IMR-90 (cell line): ENCODE measurements at regions not wholly inside any gene's neighbourhood (a gene's known extent, or its start where the extent isn't known, plus 50 kb on each side); places are given as distances from the start of the nearest gene placed in this dataset.

Source experiments
- ATAC-seq: fragments of 200-7000 bp; cut with Tn5 transposase; 2 replicates; pipeline ENCODE4 v1.9.1; 2020; ENCODE audit warnings: low read depth, mild to moderate bottlenecking, moderate library complexity
- BruUV-seq: library from RNA; stranded (reverse); fragments of 400-500 nt; replicated peaks from 2 replicates; lab custom pipeline; 2021; lab: Mats Ljungman, UMichigan
- CTCF ChIA-PET: fragments of 300-600 bp; formaldehyde crosslinking; extraction: SDS; loops from one replicate; lab custom pipeline; 2021; ENCODE audit warnings: antibody characterized with exemption; lab: Yijun Ruan, JAX
- POLR2A ChIA-PET: fragments of 300-600 bp; sonication (Branson Sonifier 250); formaldehyde crosslinking; loops from one replicate; lab custom pipeline; 2022; ENCODE audit warnings: antibody characterized with exemption; ENCODE audit not compliant: unreplicated experiment; lab: Charles Lee
- DNase-seq: peaks from one replicate; pipeline ENCODE4 v3.0.0; 2013
- H2AFZ ChIP-seq: replicated peaks from 2 replicates; pipeline ENCODE3; 2013; ENCODE audit warnings: low read length, mild to moderate bottlenecking; ENCODE audit not compliant: poor library complexity
- H2AK5ac ChIP-seq: 2 replicates; pipeline ENCODE4 v1.6.1; 2013; ENCODE audit warnings: low read depth, low read length, inconsistent platforms
- H2AK9ac ChIP-seq: replicated peaks from 2 replicates; pipeline ENCODE3; 2013; ENCODE audit warnings: mild to moderate bottlenecking, low read depth, low read length, moderate library complexity; ENCODE audit not compliant: poor library complexity
- H2BK120ac ChIP-seq: 2 replicates; pipeline ENCODE4 v1.6.1; 2013; ENCODE audit warnings: low read depth, low read length, inconsistent platforms
- H2BK15ac ChIP-seq: 3 replicates; pipeline ENCODE4 v1.6.1; 2013; ENCODE audit warnings: low read depth, low read length, inconsistent platforms
- H2BK20ac ChIP-seq: 2 replicates; pipeline ENCODE4 v1.6.1; 2013; ENCODE audit warnings: low read depth, mild to moderate bottlenecking, inconsistent platforms, low read length, moderate library complexity
- H2BK5ac ChIP-seq: 2 replicates; pipeline ENCODE4 v1.6.1; 2013; ENCODE audit warnings: mild to moderate bottlenecking, low read depth, low read length, inconsistent platforms; ENCODE audit not compliant: poor library complexity, severe bottlenecking
- H3K14ac ChIP-seq: replicated peaks from 2 replicates; pipeline ENCODE4 v1.6.1; 2013; ENCODE audit warnings: low read depth, low read length, inconsistent platforms
- H3K18ac ChIP-seq: 2 replicates; pipeline ENCODE4 v1.6.1; 2013; ENCODE audit warnings: low read depth, low read length, control low read depth
- H3K23ac ChIP-seq: 2 replicates; pipeline ENCODE4 v1.6.1; 2013; ENCODE audit warnings: low read depth, low read length, inconsistent platforms
- H3K27ac ChIP-seq: 2 replicates; pipeline ENCODE4 v1.5.1; 2013; ENCODE audit warnings: mild to moderate bottlenecking, control low read depth, low read length; ENCODE audit not compliant: insufficient read depth
- H3K27me3 ChIP-seq: 2 replicates; pipeline ENCODE4 v1.6.1; 2013; ENCODE audit warnings: low read length; ENCODE audit not compliant: control insufficient read depth, insufficient read depth
- H3K36me3 ChIP-seq: 2 replicates; pipeline ENCODE4 v1.6.1; 2013; ENCODE audit warnings: low read length, mixed read lengths; ENCODE audit not compliant: control insufficient read depth, insufficient read depth
- H3K4ac ChIP-seq: 2 replicates; pipeline ENCODE4 v1.6.1; 2013; ENCODE audit warnings: low read depth, low read length, inconsistent platforms
- H3K4me1 ChIP-seq: 2 replicates; pipeline ENCODE4 v1.6.1; 2013; ENCODE audit warnings: low read length, mixed read lengths; ENCODE audit not compliant: control insufficient read depth, insufficient read depth
- H3K4me2 ChIP-seq: 2 replicates; pipeline ENCODE4 v1.6.1; 2013; ENCODE audit warnings: low read depth, mild to moderate bottlenecking, control low read depth, low read length, moderate library complexity
- H3K4me3 ChIP-seq: 2 replicates; pipeline ENCODE4 v1.5.1; 2013; ENCODE audit warnings: low read depth, mild to moderate bottlenecking, control low read depth, low read length, moderate library complexity; ENCODE audit not compliant: insufficient read depth
- H3K56ac ChIP-seq: 2 replicates; pipeline ENCODE4 v1.6.1; 2013; ENCODE audit warnings: low read length, inconsistent platforms; ENCODE audit not compliant: insufficient read depth; ENCODE audit errors: extremely low read depth
- H3K79me1 ChIP-seq, 2 experiments: 2 replicates each; pipeline ENCODE4 v1.6.1; 2013; ENCODE audit warnings: low read length in 2 of 2, inconsistent platforms in 1 of 2, low read depth in 1 of 2
- H3K9ac ChIP-seq: 2 replicates; pipeline ENCODE4 v1.6.1; 2013; ENCODE audit warnings: low read depth, low read length, control low read depth
- H3K9me1 ChIP-seq: 2 replicates; pipeline ENCODE4 v1.6.1; 2013; ENCODE audit warnings: low read length, inconsistent platforms; ENCODE audit not compliant: insufficient read depth
- H3K9me3 ChIP-seq: 2 replicates; pipeline ENCODE4 v1.6.1; 2013; ENCODE audit warnings: low read length; ENCODE audit not compliant: control insufficient read depth, insufficient read depth
- H4K20me1 ChIP-seq: 2 replicates; pipeline ENCODE4 v1.6.1; 2013; ENCODE audit warnings: low read length, inconsistent platforms; ENCODE audit not compliant: insufficient read depth
- H4K5ac ChIP-seq: 2 replicates; pipeline ENCODE4 v1.6.1; 2013; ENCODE audit warnings: mild to moderate bottlenecking, low read depth, low read length, control low read depth
- H4K8ac ChIP-seq, 2 experiments: 2 replicates each; pipeline ENCODE4 v1.6.1; 2013; ENCODE audit warnings: low read depth in 2 of 2, low read length in 2 of 2, control low read depth in 1 of 2, inconsistent platforms in 1 of 2
- H4K91ac ChIP-seq: 2 replicates; pipeline ENCODE4 v1.6.1; 2013; ENCODE audit warnings: low read depth, low read length, inconsistent platforms; ENCODE audit not compliant: insufficient read depth
- MAFK ChIP-seq: IDR thresholded peaks from 2 replicates; pipeline ENCODE4 v1.6.1; 2012; ENCODE audit warnings: low read depth, low read length, improper control_type of control experiment
- MAZ ChIP-seq: IDR thresholded peaks from 2 replicates; pipeline ENCODE4 v1.6.1; 2012; ENCODE audit warnings: low read depth, mild to moderate bottlenecking, low read length, improper control_type of control experiment, moderate library complexity, borderline replicate concordance
- WGBS, 2 experiments: methylation state at CpG; one replicate each; pipeline versions ENCODE4 v1.1.5 to v1.1.7; 2013; ENCODE audit warnings: missing lambda C conversion rate in 2 of 2; ENCODE audit not compliant: insufficient read length in 1 of 2; ENCODE audit errors: extremely low coverage in 2 of 2; 5-methylcytosine and 5-hydroxymethylcytosine counted together
- dilution Hi-C: fragments of 300-500 bp; cut with HindIII; formaldehyde crosslinking; loops from one replicate; pipeline ENCODE4 v1.14.3; 2018; ENCODE audit warnings: low sequenced_read_pairs; ENCODE audit not compliant: unreplicated experiment
- in situ Hi-C: fragments of 300-500 bp; cut with MboI; formaldehyde crosslinking; loops from 3 replicates; pipeline ENCODE4 v1.14.3; 2019; ENCODE audit warnings: low sequenced_read_pairs, inconsistent platforms, mixed read lengths
- intact Hi-C: fragments of 100-400 bp; cut with micrococcal nuclease; formaldehyde crosslinking; loops from 2 replicates; pipeline ENCODE4 v1.10.0; 2022

DNA sequence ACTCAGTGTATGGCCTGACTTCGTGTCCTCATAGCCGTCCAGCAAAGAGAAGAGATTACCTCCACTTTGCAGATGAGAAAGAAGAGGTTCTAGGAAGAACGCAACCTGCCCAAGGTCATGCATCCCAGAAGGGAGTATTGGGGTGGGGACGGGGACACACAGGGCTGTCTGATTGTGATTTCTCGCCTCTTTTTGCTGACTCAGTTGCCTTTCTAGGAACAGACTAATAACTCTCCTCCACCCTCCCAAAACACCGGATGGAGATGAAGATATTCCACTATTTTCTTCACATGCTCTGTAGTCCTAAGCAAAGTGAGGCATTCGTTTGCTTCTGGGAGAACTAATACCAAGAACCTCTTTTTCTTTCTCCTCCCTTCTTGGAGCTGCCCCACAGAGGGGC lies 529.3 kb downstream of the MIAT start:
- Histone ChIP-seq H3K4ac (no peak overlapping the region), H3K4me3 (no peak overlapping the region), H3K4me2 (no peak overlapping the region), H3K9me3 (peaks cover 4% of the 10 kb centered on the region; the same call in 1 of the 2 replicates), H3K4me1 (no peaks in the 10 kb centered on the region), H3K27me3 (peaks cover 37% of the 10 kb centered on the region), H2BK5ac (no peak overlapping the region), H2AFZ (no peak overlapping the region), H3K36me3 (no peaks in the 10 kb centered on the region), H3K23ac (no peak overlapping the region), H3K14ac (no peak overlapping the region), H4K8ac (no peak overlapping the region), H4K5ac (no peak overlapping the region), H3K9ac (no peak overlapping the region), H4K91ac (no peak overlapping the region), H2BK20ac (no peak overlapping the region), H2BK15ac (no peak overlapping the region), H2BK120ac (no peak overlapping the region), H3K27ac (no peak overlapping the region), H3K56ac (no peak overlapping the region), H3K79me1 (no peaks in the 10 kb centered on the region), H3K18ac (no peak overlapping the region), H2AK5ac (no peak overlapping the region), H3K9me1 (no peaks in the 10 kb centered on the region), H2AK9ac (no peak overlapping the region), H4K20me1 (no peaks in the 10 kb centered on the region)
- POLR2A ChIA-PET = no interaction called here
- intact Hi-C loops (no loop called here), in situ Hi-C loops (no loop called here), dilution Hi-C loops (no loop called here)
- no peak for TF ChIP-seq MAZ
- TF ChIP-seq MAFK = peak; percentile 75
- WGBS, 2 experiments = no CpG with 5 or more reads among the region's 7 CpGs
- BruUV-seq = no TSS peak
- CTCF ChIA-PET = no interaction called here
- DNase-seq = no peak
- no peak for ATAC-seq
